ENCODE measurements at regions not wholly inside any gene's neighbourhood (a gene's known extent, or its start where the extent isn't known, plus 50 kb on each side); places are given as distances from the start of the nearest gene placed in this dataset.

- TF ChIP-seq CTCF (conservative IDR thresholded peaks at IDR 0.05) (no peak), ZFX (IDR thresholded peaks at IDR 0.05) (no peak)
These were observed 147.8 kb upstream of the MAX start for GRCh38 chr14:65250162-65250495.

All from C4-2B (cell line).